ENCODE measurements at regions not wholly inside any gene's neighbourhood (a gene's known extent, or its start where the extent isn't known, plus 50 kb on each side); places are given as distances from the start of the nearest gene placed in this dataset.
"Not testable (repeated sequence)": the region's sequence is repeated elsewhere in the genome, so short reads cannot be mapped to it uniquely, and the experiment has no call there.

GRCh38 chr20:40955826-40956225, 72.8 kb upstream of the TOP1 start:
- not testable (repeated sequence) for DNase-seq (ENCODE audit: low read depth)

- no peak for DNase-seq (ENCODE audit: low read depth)
These were observed 71.9 kb upstream of the TOP1 start for GRCh38 chr20:40956542-40957264.

GRCh38 chr20:40957265-40957760, 71.3 kb upstream of the TOP1 start:
- no peak for DNase-seq (ENCODE audit: low read depth)

GRCh38 chr20:40958598-40958997, 70.0 kb upstream of the TOP1 start:
- DNase-seq (ENCODE audit: low read depth): no peak

GRCh38 chr20:40959325-40960092, 69.1 kb upstream of the TOP1 start:
- DNase-seq (ENCODE audit: low read depth): no peak

GRCh38 chr20:40960101-40960500, 68.5 kb upstream of the TOP1 start:
- DNase-seq (ENCODE audit: low read depth): no peak

GRCh38 chr20:40960521-40960956, 68.1 kb upstream of the TOP1 start:
- no peak for DNase-seq (ENCODE audit: low read depth)

- DNase-seq (ENCODE audit: low read depth): no peak
These were observed 67.4 kb upstream of the TOP1 start for GRCh38 chr20:40961176-40961575.

GRCh38 chr20:40961686-40962640, 66.7 kb upstream of the TOP1 start:
- DNase-seq (ENCODE audit: low read depth): peak; percentile 65

- DNase-seq (ENCODE audit: low read depth): peak; percentile 40
These were observed 65.7 kb upstream of the TOP1 start for GRCh38 chr20:40962733-40963504.

GRCh38 chr20:40963505-40963845, 65.1 kb upstream of the TOP1 start:
- no peak for DNase-seq (ENCODE audit: low read depth)

GRCh38 chr20:40965671-40966070, 63.0 kb upstream of the TOP1 start:
- no peak for DNase-seq (ENCODE audit: low read depth)

GRCh38 chr20:40966103-40966502, 62.5 kb upstream of the TOP1 start:
- DNase-seq (ENCODE audit: low read depth): no peak

- DNase-seq (ENCODE audit: low read depth): no peak
These were observed 62.0 kb upstream of the TOP1 start for GRCh38 chr20:40966516-40967185.

- DNase-seq (ENCODE audit: low read depth): no peak
These were observed 60.9 kb upstream of the TOP1 start for GRCh38 chr20:40967700-40968099.

GRCh38 chr20:40968816-40969562, 59.6 kb upstream of the TOP1 start:
- peak; percentile 63 for DNase-seq (ENCODE audit: low read depth)

GRCh38 chr20:40970218-40970617, 58.4 kb upstream of the TOP1 start:
- DNase-seq (ENCODE audit: low read depth): no peak

- DNase-seq (ENCODE audit: low read depth): no peak
These were observed 51.4 kb upstream of the TOP1 start for GRCh38 chr20:40977218-40977617.

- no peak for DNase-seq (ENCODE audit: low read depth)
These were observed 49.9 kb upstream of the TOP1 start for GRCh38 chr20:40978761-40979160.

All from LHCN-M2 (cell line).